NCI-H2107 treated with DMSO at 0.1 percent for 48 hours (cell line): ENCODE measurements at regions not wholly inside any gene's neighbourhood (a gene's known extent, or its start where the extent isn't known, plus 50 kb on each side); places are given as distances from the start of the nearest gene placed in this dataset.
"Not testable (repeated sequence)": the region's sequence is repeated elsewhere in the genome, so short reads cannot be mapped to it uniquely, and the experiment has no call there.

ENCODE experiments used
- DNase-seq: peaks from one replicate; lab custom pipeline; 2025; ENCODE audit not compliant: unreplicated experiment; lab: John Stamatoyannopoulos, UW

DNA sequence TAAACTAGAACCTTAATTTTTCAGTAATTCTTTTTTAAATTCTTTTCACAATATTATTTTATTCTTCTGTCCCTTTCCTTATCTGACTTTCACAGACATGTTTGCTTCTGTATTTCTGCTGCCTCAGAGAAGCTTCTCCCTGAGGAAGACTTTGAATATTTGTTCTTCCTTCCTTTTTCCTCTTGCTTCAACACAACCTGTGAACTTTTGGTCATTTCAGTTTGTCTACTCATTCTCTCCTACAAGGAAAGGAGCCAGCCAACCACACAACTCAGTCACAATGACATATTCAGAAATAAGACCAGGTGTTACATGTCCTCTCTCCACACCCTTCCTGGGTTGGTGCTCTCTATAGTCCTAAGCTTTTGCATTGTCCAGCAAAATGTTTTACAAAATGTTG is 310.4 kb downstream of the TFAP2B start:
- DNase-seq: no peak

DNA sequence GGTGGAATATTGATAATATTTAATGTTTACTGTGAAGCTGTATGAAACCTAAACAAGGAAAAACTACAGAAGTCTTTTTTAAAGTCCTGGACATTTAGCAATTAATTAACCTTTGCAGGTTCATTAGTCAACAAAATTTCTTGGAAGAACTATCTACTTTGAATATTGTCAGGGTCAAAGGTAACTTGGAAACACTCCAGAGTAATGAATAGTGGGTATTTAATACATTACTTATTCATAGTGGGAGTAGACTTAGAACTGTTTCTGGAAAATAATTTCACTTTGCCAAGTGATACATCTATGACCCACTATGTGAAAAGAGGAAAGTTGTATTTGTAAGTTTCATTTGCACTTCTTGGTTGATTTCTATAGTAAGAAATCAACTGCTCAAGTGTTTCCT is 319.1 kb downstream of the TFAP2B start:
- no peak for DNase-seq

DNA sequence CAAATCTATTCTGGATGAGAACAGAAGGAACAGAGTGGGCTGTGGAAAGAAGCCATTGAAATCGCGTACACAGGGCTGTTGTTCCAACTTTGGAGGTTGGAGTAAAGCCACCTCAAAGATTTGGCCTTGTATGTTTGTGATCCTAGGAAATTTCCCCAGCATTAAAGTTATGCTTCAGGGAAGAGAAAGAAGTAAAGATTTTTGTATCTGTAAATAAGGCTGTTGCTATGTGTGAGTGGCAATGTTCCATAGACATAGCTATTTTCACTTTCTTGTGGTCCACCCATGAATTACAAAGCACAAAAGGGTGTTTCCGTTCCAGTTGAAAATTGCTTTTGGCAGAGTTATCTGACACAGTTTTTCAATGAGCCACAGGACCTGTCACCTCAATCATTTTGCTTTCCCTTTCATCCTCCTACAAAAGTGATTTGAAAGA is 321.3 kb downstream of the TFAP2B start:
- no peak for DNase-seq

DNA sequence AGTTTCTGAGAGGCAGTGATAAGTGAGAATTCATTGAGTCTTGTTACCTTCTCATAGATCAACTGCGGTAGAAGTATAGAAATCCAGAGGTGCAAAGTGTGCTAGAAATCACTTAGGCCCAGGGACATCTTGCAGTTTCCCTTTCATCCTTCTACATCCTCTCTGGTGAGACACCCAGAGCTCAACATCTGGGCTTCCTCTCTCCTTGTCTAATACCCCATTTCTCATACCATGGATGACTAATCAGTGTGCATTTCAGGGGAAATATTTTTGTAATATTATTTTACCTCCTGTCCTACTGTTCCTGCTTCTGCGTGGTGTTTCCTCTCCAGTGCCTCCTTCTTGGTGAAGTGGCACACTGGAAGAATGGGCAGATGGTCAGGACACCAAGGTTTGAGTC is 322.4 kb downstream of the TFAP2B start:
- no peak for DNase-seq

DNA sequence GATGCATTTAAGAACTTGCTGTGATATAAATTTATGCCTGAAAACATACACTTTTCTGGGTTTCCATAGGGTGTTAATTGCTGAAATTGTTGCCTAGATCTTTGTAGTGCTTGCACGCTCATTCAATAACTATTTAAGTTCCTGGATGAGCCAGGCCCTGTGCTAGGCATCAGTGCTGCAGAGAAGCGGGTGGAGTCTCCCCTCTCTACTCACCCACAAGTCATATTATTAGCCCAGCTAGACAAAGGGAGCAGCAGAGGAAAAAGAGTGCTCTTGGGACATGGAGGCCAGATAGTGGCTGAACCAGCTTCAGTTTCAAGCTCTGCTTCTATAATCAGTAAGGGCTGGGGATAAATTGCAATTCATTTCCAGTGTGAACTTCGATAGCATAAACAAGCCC is 329.1 kb downstream of the TFAP2B start:
- DNase-seq: no peak

DNA sequence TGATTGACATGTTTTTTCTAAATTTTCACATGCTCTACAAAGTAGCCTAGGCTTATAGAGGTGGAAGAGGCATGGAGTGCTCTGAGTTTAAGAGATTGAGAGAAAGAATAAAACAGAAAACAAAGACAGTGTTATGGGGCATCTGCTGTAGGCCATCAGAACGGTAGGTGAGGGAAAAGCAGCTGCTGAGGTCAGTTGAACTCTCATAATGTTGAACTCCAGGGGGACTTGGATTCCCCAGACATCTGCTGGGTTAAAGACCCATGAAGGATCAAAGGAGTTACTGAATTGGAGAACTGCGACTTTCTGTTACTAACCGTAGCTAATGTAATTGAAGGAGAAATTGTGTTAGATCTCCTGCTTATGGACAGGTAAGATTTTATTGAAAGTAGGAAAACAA is 333.9 kb downstream of the TFAP2B start:
- DNase-seq: no peak

DNA sequence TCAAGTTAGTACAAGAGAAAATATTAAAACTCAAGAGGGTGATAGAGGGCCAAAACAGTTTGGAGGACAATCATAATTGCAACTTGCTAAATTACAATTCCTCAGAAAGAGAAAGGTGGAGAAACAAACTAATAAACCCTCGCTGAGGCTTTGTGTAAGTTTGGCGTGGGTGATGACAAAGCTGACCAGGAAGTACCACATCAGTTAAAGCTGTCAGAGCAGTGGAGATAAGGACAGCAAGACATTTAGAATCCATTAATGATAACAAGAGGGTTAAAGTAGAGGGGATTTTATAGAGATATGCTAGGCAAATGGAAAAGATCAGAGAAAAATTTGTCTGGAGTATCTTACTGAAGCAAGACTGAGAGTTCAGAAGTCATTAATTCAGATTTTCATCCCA is 334.4 kb downstream of the TFAP2B start:
- DNase-seq: no peak

DNA sequence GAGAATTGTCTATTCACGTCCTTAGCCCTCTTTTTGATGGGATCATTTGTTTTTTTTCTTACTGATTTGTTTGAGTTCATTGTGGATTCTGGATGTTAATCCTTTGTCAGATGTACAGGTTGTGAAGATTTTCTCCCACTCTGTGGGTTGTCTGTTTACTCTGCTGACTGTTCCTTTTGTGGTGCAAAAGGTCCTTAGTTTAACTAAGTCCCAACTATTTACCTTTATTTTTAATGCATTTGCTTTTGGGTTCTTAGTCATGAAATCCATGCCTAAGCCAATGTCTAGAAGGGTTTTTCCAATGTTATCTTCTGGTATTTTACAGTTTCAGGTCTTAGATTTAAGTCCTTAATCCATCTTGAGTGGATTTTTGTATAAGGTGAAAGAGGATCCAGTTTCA is 336.3 kb downstream of the TFAP2B start:
- DNase-seq: not testable (repeated sequence)

DNA sequence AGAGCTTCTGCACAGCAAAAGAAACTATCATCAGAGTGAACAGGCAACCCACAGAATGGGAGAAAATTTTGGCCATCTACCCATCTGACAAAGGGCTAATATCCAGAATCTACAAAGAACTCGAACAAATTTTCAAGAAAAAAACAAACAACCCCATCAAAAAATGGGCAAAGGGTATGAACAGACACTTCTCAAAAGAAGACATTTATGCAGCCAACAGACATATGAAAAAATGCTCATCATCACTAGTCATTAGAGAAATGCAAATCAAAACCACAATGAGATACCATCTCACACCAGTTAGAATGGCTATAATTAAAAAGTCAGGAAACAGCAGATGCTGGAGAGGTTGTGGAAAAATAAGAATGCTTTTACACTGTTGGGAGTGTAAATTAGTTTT is 340.6 kb downstream of the TFAP2B start:
- DNase-seq: not testable (repeated sequence)

DNA sequence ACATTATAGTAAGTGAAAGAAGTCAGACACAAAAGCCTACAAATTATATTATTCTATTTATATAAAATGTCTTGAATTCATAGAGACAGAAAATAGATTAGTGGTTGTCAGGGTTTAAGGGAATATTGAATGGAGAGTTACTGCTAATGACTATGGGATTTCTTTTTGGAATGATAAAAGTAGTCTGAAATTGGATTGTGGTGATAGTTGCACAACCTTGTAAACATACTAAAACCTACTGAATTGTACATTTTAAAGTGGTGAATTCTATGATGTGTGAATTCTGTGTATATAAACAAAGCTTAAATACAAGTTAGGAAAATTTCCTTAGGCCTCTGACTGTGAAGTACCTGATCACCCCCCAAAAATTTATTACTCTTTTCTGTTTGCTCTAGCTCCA is 343.1 kb downstream of the TFAP2B start:
- no peak for DNase-seq

DNA sequence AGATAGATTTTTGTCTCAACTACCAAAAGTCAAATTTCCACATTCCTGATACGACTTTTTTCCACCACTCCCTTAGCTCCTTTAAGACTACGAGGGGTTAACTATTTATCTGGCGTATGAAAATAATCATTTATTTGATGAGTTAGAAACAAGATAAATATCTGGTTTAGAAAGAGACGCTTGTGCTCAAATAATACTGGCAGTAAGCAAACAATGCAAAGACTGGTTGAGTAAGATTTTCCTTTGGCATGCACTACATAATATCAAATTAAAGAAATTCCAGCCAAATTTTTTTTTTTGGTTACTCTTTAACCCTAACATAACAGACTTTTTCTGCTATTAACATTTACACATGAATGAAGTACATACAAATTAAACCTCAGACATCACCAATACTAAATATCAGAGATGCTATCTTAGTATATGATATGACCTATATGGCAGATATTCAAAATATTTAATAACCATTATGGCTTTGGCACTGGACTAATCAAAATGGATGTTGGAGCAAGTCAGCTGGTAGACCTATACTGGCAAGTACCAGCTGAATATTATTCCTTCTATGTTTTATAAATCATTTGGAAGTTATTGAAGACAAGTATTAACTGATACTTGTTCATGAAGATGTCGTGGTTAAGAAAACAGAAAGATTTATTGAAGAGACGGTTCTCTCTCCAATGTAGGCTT is 345.3 kb downstream of the TFAP2B start:
- DNase-seq: no peak

DNA sequence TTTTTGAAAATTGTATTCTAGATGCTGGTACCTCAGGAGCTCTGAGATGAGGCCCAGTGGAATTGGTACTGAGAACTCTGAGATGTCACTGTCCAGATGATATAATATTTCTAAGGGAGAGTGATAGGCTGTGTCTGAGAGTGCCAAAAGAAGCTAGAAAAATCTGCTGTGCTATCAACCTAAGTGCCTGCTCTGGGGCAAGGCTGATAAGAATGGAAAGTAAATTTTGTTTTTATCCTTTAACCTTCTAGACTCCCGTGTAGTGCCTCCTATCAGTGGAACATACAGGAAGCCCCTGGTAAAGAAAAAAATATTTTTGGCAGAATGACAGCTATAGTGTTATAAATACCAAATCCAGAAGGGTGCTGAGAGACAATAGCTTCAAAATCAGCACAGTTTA is 348.2 kb downstream of the TFAP2B start:
- DNase-seq: no peak

DNA sequence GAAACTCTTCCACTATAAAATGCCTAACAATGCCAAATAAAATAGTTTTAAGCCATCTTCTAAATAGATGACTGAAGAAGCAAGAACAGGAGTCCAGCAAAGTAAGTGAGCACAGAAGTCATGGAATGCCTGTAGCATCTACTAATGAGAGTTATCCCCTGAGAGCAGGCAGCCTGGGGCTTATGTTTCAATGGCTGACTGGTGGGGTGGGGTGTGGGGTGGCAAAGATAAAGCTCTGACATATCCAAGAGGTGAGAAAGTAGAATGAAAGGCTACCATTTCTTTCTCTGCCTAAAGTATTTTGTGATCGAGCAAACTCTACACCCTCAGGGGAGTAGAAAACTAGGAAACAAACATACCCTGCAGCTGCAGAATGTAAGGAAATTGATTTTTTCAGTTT is 348.8 kb downstream of the TFAP2B start:
- DNase-seq: no peak

DNA sequence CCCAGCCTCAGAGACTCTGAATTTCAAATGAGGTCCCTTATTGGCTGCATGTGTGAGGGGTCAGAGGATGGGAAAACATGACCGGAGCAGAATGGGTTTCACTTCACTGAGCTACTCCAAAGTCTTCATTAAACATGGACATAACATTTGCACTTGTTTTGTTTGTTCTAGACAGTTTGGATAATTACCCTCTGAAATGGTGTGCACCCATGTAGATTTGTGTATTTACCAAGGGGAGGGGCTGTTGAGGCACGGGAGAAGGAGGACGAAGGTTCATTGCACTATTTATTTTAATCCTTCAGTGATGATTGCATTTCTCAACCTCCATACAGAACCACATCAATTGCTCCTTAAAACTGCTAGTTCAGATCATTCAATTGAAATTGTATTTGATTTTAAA is 364.2 kb downstream of the TFAP2B start:
- peak; percentile 13 for DNase-seq

DNA sequence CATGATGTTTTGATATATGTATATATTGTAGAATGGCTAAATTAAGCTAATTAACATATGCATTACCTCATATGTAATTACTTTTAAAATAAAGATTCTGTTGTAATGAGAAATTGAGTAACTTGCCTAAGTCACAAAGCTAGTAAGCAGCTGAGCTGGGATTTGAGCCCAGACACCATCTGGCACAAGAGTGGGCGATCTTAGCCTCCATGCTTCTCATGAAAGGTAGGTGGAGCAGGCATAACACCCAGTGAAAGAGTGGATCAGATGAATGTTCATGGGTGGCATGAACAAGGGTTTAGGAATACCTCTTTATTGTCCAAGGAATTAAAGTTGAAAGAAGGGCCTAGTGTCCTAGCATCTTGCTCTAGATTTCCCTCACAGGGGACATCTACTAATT is 365.4 kb downstream of the TFAP2B start:
- DNase-seq: no peak

DNA sequence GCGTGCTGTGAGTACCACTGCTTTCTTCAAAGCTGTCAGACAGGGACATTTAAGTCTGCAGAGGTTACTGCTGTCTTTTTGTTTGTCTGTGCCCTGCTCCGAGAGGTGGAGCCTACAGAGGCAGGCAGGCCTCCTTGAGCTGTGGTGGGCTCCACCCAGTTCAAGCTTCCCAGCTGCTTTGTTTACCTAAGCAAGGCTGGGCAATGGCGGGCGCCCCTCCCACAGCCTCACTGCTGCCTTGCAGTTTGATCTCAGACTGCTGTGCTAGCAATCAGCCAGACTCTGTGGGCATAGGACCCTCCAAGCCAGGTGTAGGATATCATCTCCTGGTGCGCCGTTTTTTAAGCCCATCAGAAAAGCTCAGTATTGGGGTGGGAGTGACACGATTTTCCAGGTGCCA is 374.5 kb downstream of the TFAP2B start:
- not testable (repeated sequence) for DNase-seq

DNA sequence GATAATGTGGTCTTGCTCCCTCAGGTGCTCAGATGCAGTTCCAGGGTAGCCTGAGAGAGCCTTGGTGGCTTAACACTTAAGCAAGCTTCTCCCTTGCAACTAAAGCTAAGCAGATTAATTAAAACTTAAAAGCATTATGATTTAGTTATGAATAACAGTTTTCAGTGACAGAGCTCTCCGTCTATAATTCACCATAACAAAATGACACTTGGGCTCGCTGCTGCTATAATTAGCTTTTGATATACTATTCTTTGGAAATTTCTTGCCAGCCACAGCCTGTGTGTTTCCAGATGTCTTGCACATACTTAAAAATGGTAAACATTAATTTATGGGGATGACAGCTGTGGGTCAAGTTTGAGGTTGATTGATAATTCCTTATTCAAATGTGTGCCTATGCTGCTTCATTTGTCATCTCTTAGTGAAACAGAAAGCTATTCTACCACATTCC is 380.5 kb downstream of the TFAP2B start:
- no peak for DNase-seq

DNA sequence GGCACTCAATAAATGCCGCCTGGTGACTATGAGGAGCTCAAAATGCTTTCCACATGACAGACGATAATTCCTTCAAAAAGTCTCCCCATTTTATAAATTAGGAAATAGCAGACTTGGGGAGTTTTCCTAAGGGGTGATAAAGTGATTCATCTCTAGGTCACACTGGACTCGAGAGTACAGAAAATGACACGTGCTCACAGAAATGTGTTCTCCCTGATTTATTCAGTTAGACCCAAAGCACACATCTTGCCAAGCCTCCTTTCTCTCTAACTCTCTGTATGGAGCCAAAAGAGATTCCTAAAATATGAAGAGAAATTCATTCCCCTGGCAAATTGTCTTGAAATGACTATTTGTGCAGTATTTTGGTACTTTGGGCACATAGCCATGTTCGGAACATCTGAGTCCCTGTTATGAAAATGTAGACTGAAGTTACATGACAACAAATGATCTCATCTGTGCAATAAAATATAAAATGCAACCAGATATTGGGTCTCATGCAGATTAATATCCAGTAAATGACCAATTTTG is 381.1 kb downstream of the TFAP2B start:
- DNase-seq: no peak

DNA sequence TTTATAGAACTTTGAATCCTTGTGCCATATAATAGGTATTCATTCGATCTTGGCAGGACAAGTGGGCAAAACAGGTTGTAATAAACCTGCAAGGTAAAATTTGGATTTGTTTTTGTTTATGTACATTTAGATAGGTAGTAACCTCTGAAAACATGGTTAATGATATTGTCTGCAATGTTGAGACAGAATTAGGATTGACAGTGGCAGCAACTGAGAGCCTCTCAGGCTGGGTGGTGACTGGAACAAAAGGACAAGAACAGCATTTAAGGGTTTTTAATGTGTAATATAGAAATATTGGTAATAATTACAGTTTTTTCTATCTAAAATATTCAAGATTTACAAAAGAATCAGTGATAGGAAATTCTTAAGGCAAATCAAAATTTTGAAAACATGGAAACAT is 382.0 kb downstream of the TFAP2B start:
- DNase-seq: no peak

DNA sequence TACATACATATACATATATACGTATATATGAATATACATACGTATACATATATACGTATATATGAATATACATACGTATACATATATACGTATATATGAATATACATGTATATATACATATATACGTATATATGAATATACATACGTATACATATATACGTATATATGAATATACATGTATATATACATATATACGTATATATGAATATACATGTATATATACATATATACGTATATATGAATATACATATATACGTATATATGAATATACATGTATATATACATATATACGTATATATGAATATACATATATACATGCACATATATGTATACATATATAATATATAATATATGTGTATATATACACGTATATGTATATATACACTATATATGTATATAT is 384.0 kb downstream of the TFAP2B start:
- DNase-seq: not testable (repeated sequence)

DNA sequence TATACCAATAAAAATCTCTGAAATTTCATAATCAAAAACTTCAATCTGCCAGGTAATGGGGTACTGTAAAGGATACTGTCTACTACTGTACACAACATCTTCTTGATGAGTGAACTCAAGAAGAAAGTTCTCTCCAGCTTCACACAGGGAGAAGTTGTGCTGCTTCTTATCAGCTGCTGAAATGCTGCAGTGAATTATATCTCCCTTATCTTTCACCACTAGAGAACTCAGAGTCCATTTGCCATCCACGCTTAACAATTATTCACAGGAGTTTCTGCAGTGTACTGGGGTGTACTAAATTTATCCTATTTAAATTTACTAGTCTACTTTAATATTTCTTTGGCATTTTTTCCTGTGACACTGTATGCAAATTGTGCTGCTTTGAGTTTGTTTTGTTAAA is 384.8 kb downstream of the TFAP2B start:
- DNase-seq: no peak

DNA sequence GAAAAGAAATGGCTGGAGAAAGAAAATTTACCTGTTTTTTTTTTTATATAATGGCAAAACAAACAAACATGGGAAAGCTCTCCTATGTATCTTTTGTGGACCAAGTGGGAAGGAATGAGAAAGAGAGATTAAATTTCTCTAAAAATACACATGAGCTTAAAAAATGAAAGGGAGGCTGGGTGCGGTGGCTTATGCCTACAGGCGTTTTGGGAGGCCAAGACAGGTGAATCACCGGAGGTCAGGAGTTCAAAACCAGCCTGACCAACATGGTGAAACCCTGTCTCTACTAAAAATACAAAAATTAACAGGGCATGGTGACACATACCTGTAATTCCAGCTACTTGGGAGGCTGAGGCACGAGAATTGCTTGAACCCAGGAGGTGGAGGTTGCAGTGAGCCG is 388.0 kb downstream of the TFAP2B start:
- not testable (repeated sequence) for DNase-seq

DNA sequence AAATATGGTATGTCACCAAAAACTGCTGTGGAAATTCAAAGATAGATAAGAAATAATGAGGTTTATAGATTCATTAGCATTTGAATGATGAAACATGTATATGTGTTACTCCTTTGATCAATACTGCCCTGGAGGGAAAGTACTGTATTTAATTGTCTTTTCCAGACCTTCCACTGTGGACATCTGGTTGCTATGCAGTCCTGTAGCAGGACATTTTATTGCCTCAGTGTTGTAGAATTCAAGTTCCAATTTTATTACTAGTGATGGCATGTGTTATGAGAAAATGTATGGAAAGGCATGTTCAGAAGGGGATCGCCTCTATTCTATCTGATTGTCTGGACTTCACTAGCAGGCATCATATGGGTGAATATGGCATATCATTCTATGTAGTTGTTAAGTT is 391.0 kb downstream of the TFAP2B start:
- no peak for DNase-seq
